GM21786 (cell line): ENCODE measurements at regions not wholly inside any gene's neighbourhood (a gene's known extent, or its start where the extent isn't known, plus 50 kb on each side); places are given as distances from the start of the nearest gene placed in this dataset.

Experiments used
- ATAC-seq: cut with Tn5 transposase; IDR thresholded peaks from one replicate; pipeline ENCODE4 v1.9.1; 2021; ENCODE audit not compliant: unreplicated experiment

DNA sequence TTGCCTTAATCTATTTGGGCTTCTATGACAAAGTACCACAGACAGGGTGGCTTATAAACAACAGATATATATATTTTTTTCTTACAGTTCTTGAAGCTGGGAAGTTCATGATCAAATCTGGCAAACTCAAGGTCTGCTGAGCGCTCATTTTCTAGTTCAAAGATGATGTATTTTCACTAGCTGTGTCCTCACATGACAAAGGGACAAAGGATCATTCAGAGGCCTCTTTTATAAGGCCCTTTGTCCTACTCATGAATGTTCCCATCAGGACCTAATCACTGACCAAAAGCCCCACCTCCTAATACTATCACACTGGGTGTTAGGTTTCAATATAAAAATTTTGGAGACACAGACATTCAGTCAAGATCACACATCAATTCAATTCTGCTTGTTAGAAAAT, 2025.2 kb downstream of the PCDH7 start:
- ATAC-seq: no peak

DNA sequence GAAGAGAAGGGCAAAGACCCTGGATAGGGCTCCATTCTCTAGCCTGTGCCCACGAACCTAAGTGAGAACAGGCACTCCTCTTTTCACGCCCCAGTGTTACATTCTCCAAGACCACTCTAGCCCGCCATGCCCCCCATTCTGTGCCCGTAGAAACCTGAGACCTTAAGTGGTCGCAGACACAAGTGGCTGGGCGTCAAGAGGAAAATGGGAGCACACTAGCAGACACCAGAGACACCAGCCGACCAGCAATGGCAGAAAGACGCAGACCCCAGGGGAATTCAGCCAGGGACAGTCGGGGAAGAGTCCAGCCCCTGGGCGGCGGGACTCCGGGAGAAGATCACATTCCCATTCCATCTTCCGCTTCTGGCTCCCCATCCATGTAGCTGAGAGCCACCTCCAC, 2027.9 kb downstream of the PCDH7 start:
- ATAC-seq: no peak

DNA sequence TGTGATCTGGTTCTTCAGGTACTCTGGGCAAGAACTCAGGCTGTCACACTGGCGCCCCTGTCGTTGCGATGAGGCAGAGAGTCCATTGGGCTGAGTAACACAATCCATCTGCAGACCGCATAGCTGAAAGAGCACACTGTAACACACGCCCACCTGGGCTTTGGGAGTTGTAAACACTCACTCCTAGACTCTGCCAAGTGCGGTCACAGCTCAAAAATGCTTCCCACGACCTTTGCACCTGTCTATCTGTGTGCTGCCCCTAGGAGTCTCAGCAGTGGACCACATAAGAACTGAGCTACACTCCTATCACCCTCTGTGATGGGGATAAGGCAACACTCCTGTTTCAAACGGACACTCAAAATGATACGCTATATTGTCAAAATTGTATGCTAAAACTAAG, 2028.3 kb downstream of the PCDH7 start:
- no peak for ATAC-seq

DNA sequence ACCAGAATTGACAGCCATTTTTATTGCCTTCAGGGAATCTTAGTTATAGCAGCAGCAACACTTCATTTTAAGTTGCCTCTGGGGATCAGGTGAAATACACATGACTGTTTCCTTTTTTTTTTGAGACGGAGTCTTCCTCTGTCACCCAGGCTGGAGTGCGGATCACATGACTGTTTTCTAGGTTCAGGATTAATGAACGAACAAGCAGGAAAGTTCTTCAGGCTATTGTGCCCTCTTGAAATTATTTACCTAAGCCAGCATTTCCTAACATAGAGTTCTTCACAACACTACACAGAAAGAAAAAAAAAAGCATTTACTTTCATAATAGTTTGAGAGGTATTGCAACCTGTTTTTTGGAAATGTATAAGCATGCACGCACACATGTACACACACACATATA, 2032.8 kb downstream of the PCDH7 start:
- ATAC-seq: no peak

DNA sequence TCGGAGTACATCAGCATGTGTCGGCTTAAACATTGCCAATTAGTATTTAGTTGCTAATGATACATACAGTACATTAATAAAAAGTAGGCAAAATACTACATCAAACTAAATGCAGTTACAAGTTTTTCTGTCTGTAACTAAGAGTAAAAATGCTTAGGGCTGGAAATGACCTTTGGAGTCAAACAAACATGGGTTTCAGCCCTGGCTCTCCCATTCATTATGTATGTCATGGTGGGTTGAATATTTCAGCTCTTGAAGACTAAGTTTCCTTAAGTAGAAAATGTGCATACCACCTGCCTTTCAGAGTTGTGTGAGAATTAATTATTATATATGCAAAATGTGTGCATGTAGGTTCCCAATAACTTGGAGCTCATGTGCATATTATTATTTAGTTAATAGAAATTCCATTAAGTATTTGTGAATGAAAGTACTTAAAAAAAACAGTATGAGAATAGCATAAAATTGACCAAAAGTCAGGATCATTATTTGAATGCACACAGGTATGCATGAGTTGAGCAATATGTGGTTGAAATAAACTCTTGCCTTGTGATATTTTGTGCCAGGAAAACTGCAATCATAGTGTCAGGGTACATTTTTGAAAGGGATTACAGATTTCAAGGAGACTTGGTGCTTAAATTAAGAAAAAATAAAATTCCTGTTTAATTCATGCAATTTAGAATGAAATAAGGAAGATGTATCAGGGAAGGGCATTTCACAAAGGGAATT, 2048.7 kb downstream of the PCDH7 start:
- no peak for ATAC-seq

DNA sequence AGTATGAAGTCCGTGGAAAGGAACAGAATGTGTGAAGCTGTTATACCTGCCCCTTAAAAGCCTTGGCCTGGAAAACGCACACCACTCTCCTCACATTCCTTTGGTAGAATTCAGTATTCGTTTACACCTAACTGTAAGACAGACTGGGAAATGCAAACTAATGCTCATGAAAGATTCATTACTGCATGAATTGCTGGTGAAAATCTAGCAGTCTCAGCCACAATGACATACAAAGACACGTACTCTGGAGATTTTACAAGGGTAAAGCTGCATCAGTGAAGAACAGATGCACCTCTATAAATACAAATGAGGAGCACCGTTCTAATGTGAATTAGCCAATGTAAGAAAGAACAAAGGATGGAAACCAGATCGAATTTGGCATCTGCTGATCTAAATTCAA, 2051.3 kb downstream of the PCDH7 start:
- ATAC-seq: no peak

DNA sequence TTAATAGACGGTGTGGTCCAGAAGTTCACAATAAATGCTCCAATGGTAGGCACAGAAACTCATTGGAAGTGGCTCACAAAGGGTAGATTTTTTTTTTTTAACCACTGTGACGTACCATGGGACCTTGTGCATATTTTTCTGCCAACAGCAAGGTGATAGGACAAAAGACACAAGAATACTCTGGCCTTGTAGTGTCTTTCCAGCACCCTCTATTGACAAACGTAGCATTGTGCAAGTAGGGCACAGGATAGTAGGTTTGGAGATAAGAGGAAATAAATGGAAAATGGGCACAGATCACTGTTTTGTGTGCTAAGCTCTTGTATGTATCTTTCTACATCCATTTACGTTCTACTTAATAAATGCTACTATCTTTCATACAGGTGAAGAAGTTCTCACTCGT, 2054.9 kb downstream of the PCDH7 start:
- no peak for ATAC-seq

DNA sequence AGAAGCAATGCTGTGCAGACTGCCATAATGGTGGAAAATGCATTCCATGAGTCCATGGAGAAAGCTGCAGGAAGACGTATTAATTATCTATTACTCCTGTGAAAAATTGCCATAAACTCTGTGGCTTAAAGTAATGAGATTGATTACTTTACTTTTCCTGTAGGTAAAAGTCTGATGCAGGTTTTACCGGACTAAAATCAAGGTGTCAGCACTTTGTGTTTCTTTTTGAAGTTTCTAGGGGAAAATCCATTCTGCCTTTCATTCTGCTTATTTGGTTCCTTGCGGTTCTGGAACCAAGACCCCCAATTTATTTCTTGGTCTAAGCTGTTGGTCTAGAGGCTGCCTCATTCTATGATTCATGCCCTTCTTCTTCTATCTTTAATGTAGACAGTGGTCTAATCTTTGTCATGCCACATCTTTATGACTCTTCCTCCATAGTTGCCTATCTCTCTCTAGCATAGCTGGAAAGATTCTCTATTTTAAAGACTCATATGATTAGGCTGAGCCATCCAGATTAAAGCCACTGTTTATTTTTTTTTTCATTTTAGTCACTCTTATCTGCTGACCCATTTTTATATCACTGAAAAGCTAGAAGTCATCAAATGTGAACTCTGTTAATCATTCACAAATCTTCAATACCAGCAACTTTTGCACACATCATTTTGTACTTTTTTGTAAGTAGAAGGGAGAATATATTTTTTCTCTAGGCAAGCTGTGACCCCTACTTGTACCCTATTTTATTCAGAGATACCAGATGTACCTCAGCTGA, 2056.4 kb downstream of the PCDH7 start:
- ATAC-seq: no peak

DNA sequence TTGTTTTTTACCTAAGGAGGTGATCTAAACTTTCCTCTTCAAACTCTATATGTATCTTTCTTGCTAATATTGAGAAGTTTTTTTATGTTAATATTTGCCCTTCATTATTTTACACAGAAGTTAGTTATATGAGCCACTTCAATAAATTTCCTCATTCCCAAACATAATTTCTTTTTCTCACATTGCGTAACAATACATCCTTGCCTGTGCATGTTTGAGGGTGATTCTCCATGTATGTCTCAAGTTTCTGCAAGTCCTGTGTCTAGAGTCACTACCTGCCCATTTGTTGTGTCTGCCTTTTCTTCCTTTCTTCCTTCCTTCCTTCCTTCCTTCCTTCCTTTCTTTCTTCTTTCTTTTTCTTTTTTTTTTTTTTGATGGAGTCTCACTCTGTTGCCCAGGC, 2057.9 kb downstream of the PCDH7 start:
- ATAC-seq: no peak

DNA sequence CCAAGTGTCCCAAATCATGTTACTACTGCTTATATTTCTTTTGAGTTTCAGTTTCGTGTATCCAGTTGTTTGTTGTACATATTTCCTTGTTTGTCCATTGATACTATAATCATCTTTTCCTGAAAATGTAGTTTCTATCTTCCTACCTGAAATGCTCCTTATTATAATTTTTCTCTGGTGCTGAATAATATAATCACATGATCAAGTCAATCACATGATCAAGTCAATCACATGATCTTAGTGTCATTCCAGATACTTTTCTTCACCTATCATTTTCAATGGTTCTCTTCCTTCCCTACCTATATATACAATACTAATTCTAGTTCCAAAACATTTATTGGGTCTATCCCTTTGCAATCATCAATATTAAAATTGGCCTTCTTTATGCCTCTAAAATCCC, 2058.8 kb downstream of the PCDH7 start:
- ATAC-seq: no peak

DNA sequence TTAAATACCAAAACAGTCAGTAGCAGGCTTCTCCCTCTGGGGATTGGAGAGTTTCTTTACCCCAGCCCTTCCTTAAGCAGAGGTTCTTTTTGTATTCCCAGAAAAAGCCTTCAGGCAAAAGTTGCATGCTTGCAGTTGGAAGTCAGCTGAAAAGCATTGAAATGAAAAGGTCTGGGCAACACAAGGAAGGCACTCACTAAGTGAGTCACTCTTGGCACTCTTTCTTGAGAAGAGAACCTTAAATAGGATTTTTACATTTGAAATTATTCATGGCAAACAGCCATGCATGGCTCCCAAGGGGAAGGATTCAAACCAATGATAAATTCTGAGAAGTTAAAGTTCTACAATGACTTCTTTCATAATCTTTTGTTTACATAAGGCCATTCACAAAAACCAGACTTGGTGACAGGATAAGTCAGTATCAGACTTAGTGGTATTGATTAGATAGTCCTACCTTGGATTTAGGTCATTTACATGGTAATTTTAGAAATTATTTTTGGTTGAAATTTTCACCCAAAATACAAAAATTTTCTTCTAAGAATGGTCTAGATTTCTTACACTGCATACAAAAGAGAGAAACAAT, 2068.9 kb downstream of the PCDH7 start:
- no peak for ATAC-seq

DNA sequence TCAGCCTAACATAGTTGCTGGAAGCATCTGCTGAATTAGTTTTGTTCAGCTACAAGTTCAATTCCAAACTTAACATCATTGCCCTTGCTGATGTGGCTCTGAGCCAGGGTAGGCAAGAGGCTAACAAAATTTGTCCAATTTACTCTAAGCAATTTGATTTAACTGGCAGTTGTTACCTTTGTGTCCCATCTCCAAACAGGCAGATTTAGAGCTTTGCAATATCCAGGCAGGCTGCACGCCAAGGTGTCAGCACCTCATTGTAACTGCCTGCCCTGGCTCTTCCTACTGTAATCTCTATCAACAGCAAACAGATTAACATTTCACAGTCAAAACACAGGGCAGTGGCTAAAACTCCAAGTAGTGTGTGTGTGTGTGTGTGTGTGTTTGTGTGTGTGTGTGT, 2070.6 kb downstream of the PCDH7 start:
- ATAC-seq: no peak

DNA sequence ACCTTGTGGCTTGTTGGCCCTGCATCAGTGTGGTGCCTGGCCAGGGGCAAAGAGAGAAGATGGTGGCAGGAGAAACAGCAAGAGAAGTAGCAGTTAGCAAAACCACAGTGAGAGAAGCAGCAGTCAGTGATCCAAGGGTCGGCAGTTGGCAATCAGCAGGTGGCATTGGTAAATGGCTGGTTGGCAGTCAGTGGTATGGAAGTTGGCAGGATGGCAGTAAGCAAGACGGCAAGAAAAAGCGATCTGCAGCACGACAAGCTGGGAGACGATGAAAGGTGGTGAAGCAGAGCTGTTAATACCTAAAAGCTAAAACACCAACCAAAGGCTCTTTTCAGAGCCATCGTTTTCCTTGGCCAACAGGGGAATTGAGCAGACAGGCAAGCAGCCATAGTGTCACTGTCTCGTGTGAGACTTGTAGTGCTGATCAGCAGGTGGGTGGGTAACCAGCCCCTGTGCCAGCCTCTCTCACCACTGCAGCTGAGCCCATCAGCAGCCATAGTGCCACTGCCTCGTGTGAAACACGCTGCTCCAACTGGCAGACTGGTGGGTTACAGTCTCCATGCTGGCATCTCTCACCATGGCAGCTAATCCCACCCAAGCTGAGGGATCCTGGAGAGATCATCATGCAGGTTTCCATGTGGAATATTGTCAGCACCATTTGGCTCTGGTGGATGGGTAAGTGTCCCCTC, 2078.4 kb downstream of the PCDH7 start:
- no peak for ATAC-seq

DNA sequence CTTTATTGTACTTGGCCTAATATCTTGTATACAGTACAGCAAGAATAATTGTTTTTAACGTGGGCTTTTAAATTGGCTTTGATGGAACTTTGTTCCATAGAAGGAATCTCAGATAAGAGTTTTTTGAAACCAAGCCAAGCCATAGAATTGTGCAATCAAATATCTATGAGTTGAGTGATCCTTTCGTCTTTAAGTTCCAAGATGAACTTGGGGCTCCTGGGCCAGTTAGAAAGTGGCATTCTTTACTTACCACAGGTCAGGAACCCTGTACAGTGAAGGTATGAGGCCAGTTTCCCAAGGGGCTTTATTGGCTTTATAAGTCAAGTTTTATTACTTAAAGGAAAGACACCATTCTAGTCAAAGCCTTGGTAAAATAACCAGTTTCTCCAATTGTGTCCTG, 2104.2 kb downstream of the PCDH7 start:
- no peak for ATAC-seq

DNA sequence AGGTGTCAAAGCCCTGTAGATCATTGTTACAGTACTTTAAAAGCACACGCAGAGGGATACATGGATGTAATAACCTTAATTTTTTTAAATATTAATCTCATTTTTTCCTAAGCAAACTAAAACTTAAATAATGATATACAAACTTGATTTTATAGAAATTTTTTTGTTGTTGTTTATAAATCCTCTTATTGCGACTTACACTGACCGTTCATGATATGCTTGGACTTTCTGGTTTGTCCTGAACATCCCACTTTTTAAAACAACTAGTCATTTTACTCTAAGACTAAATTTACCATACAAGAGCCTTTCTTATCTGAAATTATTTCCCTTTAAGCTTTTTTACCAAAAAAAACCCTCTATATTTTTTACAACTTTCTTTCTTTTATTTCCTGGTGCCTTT, 2106.0 kb downstream of the PCDH7 start:
- ATAC-seq: no peak

DNA sequence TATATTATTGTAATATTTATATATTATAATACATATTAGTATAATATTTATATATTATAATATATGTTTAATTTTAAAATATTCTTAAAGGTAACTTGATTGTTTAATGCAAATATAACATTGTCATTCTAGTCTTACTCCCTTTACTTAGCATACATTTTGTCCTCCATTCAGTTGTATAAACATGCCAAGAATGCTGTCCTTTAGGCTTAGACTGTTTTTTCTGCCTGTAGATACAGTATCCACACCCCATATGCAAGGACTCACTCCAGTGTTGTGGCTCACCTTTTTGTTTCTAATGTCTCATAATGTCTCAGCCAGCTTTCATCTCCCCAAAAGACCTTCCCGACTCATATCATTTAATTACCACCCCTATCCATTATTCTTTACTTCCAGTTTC, 2110.0 kb downstream of the PCDH7 start:
- ATAC-seq: no peak

DNA sequence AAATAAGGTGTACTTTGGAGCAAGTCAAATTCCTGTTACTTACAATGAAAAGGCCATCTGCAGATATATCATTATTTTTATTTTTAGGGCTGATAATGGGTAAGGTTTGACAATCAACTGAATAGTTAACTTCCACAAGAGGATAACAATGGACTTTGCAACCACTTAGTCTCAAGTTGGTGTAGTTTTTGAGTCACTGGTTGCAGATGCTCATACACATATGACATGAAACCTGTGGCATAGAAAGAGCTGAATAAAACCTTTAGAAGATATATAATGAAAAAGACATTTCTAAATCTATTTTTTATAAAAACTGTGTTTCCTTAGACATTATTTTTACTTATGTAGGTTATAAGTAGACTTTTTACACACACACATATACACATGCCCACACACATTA, 2110.9 kb downstream of the PCDH7 start:
- ATAC-seq: no peak

DNA sequence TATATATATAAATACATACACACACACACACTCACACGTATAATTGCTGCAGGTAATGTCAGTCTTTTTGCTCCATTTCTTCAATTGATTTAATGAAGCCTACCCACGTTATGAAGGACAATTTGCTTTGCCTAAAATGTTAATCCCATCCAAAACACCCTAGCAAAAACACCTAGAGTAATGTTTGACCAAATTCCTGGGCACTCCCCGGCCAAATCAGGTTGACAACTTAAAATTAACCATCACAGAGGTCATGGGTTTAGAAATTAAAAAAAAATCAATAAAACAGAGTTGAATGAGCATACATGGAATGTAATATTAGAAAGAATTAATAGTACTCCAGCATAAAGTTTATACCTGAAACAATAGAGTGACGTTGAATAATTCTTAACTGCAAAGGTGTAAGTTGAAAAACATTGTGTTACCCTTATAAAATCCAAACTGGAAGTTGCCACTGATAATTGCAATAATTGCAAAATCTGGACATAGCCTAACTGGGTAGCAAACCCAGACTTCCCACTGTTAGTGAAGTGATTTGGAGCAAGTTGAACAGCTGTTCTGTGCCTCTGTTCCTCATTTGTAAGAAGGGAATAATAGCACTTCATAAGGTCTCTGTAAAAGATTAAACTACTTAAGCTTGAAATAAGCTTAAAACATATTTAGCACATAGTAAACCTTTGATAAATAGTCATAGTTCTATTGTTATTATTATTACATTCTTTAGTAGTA, 2120.5 kb downstream of the PCDH7 start:
- ATAC-seq: no peak

DNA sequence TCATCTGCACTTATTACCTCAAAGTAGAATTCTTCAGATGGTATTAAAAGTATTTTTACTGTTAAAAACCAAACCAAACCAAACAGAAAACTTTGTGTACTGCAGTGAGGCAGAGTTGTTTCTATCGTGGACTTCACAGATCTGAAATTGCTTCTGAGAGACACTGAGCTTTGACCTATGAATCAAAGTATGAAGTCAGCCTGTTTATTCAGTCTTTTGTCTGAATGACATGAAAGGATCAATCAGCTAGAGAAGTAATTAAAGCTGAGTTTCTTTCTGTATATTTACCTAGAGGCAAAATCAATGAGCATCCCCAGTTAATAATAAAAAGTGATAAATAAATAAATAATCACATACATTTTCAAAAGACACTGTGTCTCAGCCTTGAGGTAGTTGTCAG, 2121.0 kb downstream of the PCDH7 start:
- no peak for ATAC-seq

DNA sequence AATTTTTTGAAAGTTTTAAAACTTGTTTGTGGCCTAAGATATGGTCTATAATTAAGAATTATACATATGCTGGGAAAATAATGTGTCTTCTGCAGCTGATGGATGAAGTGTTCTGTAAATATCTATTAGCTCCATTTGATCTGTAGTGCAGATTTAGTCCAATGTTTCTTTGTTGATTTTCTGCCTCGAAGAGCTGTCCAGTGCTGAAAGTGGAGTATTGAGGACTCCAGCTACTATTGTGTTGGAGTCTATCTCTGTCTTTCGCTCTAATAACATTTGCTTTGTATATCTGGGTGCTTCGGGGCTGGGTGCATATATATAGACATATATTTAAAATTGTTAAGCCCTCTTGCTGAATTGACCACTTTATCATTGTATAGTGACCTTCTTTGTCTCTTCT, 2127.3 kb downstream of the PCDH7 start:
- no peak for ATAC-seq

DNA sequence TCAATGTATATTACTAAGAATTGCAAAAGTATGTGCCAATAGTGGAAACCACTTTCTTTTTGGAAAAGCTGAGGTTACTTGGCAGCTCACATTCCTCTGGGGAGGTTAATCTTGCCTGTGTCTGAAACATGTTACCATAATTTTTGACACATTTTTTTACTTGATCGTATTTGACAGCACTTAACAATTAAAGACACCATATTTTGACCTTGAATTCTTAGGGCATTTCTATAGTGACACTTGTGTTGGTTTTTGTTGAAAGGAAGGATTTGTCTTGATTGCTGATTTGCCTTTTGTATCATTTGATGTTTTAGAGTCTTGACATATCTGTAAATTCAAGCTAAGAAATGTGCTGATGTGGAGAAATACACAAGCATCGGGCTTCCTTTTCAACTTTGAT, 2135.5 kb downstream of the PCDH7 start:
- ATAC-seq: no peak
